SH-SY5Y (cell line): ENCODE measurements at regions not wholly inside any gene's neighbourhood (a gene's known extent, or its start where the extent isn't known, plus 50 kb on each side); places are given as distances from the start of the nearest gene placed in this dataset.

Experiments used
- GATA2 ChIP-seq: IDR thresholded peaks from 2 replicates; pipeline ENCODE4 v1.6.1; 2011; ENCODE audit warnings: mild to moderate bottlenecking, low read depth, low read length
- GATA3 ChIP-seq: IDR thresholded peaks from 2 replicates; pipeline ENCODE4 v1.6.1; 2011; ENCODE audit warnings: low read depth, mild to moderate bottlenecking, low read length, moderate library complexity

GRCh38 chr12:46553911-46554310 lies 181.3 kb upstream of the SLC38A2 start:
- no peak for TF ChIP-seq GATA2
- no peak for TF ChIP-seq GATA3
